ENCODE measurements at regions not wholly inside any gene's neighbourhood (a gene's known extent, or its start where the extent isn't known, plus 50 kb on each side); places are given as distances from the start of the nearest gene placed in this dataset.

GRCh38 chr2:139763705-139764104 lies 983.5 kb upstream of the NXPH2 start:
- Histone ChIP-seq H3K4me3 (no peak overlapping the region), H3K4me1 (no peaks in the 10 kb centered on the region)

GRCh38 chr2:139759000-139759505 lies 978.9 kb upstream of the NXPH2 start:
- no peak for DNase-seq (ENCODE audit: extremely low spot score in 2 of 2)
- H3K27ac ChIP-seq: no peak overlapping the region
- no peaks in the 10 kb centered on the region for H3K27me3 ChIP-seq
- intact Hi-C loops (cut with DNase I): no loop called here
- H3K36me3 ChIP-seq: no peaks in the 10 kb centered on the region
- H3K4me1 ChIP-seq: no peaks in the 10 kb centered on the region
- TF ChIP-seq, protein P1, sequence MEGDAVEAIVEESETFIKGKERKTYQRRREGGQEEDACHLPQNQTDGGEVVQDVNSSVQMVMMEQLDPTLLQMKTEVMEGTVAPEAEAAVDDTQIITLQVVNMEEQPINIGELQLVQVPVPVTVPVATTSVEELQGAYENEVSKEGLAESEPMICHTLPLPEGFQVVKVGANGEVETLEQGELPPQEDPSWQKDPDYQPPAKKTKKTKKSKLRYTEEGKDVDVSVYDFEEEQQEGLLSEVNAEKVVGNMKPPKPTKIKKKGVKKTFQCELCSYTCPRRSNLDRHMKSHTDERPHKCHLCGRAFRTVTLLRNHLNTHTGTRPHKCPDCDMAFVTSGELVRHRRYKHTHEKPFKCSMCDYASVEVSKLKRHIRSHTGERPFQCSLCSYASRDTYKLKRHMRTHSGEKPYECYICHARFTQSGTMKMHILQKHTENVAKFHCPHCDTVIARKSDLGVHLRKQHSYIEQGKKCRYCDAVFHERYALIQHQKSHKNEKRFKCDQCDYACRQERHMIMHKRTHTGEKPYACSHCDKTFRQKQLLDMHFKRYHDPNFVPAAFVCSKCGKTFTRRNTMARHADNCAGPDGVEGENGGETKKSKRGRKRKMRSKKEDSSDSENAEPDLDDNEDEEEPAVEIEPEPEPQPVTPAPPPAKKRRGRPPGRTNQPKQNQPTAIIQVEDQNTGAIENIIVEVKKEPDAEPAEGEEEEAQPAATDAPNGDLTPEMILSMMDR (IDR thresholded peaks at IDR 0.05): no peak
- H3K4me3 ChIP-seq: no peak overlapping the region
- peaks cover 4% of the 10 kb centered on the region for H3K9me3 ChIP-seq

More at GRCh38 chr2:139763705-139764104, 983.5 kb upstream of the NXPH2 start:
- intact Hi-C loops (cut with DNase I): no loop called here
- DNase-seq (ENCODE audit: extremely low spot score in 2 of 2): no peak
- Histone ChIP-seq H3K9me3 (no peaks in the 10 kb centered on the region), H3K27ac (no peak overlapping the region), H3K36me3 (no peaks in the 10 kb centered on the region), H3K27me3 (no peaks in the 10 kb centered on the region)
- TF ChIP-seq POLR2A (IDR thresholded peaks at IDR 0.05) (no peak), POLR2AphosphoS5 (IDR thresholded peaks at IDR 0.05; ENCODE audit: insufficient read depth in 1 of 2, low read depth in 1 of 2) (no peak)
- TF ChIP-seq, protein P1 (IDR thresholded peaks at IDR 0.05): no peak

DNA sequence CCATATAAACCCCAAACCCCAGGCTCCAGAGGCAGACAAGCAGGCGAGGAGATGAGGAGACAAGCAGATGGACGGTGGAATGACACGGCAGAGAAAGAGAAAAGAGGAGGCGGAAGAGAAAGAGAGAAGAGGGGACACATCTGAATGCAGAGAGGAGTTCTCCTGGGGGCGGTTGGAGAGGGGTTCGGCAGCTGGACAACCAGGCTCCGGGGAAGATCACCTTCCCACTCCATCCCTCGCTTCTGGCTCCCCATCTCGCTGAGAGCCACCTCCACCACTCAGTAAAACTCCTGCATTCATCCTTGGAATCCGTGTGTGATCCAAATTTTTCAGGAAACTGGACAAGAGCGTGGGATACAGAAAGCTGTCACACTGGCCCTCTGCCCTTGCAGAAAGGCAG lies 966.7 kb upstream of the NXPH2 start:
- intact Hi-C loops (cut with DNase I): no loop called here

DNA sequence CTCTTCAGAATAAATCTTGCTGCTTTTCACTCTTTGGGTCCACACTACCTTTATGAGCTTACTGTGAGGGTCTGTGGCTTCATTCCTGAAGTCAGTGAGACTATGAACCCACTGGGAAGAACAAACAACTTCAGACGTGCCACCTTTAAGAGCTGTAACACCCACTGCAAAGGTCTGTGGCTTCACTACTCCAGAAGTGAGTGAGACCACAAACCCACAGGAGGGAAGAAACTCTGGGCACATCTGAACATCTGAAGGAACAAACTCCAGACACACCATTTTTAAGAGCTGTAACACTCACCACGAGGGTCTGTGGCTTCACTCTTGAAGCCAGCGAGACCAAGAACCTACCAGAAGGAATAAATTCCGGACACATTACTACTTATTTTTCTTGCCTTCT lies 964.1 kb upstream of the NXPH2 start:
- TF ChIP-seq POLR2A (IDR thresholded peaks at IDR 0.05) (no peak), POLR2AphosphoS5 (IDR thresholded peaks at IDR 0.05; ENCODE audit: insufficient read depth in 1 of 2, low read depth in 1 of 2) (no peak)
- TF ChIP-seq, protein P1 (IDR thresholded peaks at IDR 0.05): no peak
- Histone ChIP-seq H3K27ac (no peak overlapping the region), H3K4me3 (no peak overlapping the region), H3K27me3 (no peaks in the 10 kb centered on the region), H3K4me1 (no peaks in the 10 kb centered on the region), H3K9me3 (no peaks in the 10 kb centered on the region), H3K36me3 (no peaks in the 10 kb centered on the region)
- intact Hi-C loops (cut with DNase I): no loop called here
- DNase-seq (ENCODE audit: extremely low spot score in 2 of 2): no peak

More for the DNA sequence above, 966.7 kb upstream of the NXPH2 start:
- Histone ChIP-seq H3K9me3 (no peaks in the 10 kb centered on the region), H3K4me3 (no peak overlapping the region), H3K27ac (no peak overlapping the region), H3K27me3 (no peaks in the 10 kb centered on the region), H3K36me3 (no peaks in the 10 kb centered on the region), H3K4me1 (no peaks in the 10 kb centered on the region)
- TF ChIP-seq, protein P1 (IDR thresholded peaks at IDR 0.05): no peak
- no peak for TF ChIP-seq POLR2A (IDR thresholded peaks at IDR 0.05)
- TF ChIP-seq POLR2AphosphoS5 (IDR thresholded peaks at IDR 0.05; ENCODE audit: insufficient read depth in 1 of 2, low read depth in 1 of 2): no peak
- no peak for DNase-seq (ENCODE audit: extremely low spot score in 2 of 2)

- no peaks in the 10 kb centered on the region for H3K36me3 ChIP-seq
- intact Hi-C loops (cut with DNase I): no loop called here
- H3K27me3 ChIP-seq: no peaks in the 10 kb centered on the region
- H3K4me1 ChIP-seq: no peaks in the 10 kb centered on the region
- no peak for DNase-seq (ENCODE audit: extremely low spot score in 2 of 2)
- no peak for TF ChIP-seq POLR2A (IDR thresholded peaks at IDR 0.05)
- TF ChIP-seq, protein P1 (IDR thresholded peaks at IDR 0.05): no peak
- no peak for TF ChIP-seq POLR2AphosphoS5 (IDR thresholded peaks at IDR 0.05; ENCODE audit: insufficient read depth in 1 of 2, low read depth in 1 of 2)
- no peak overlapping the region for H3K4me3 ChIP-seq
- no peaks in the 10 kb centered on the region for H3K9me3 ChIP-seq
- H3K27ac ChIP-seq: no peak overlapping the region
Observed at GRCh38 chr2:139742216-139743172, 962.3 kb upstream of the NXPH2 start.

All from vagina (tissue), 2 donors.